OCI-LY3 (cell line): ENCODE measurements at regions not wholly inside any gene's neighbourhood (a gene's known extent, or its start where the extent isn't known, plus 50 kb on each side); places are given as distances from the start of the nearest gene placed in this dataset.

ENCODE experiments used
- CTCF ChIP-seq: fragments of 200-600, 300-600 bp; sonication (generic); IDR thresholded peaks from 2 replicates; pipeline ENCODE4 v1.5.1; 2014; ENCODE audit warnings: antibody characterized with exemption, low read length, low read depth
- EZH2phosphoT487 ChIP-seq: fragments of 200-600 bp; shearing (Covaris generic); IDR thresholded peaks from 2 replicates; pipeline ENCODE4 v1.6.1; 2018; ENCODE audit warnings: antibody characterized with exemption, mixed run types, low read depth

- TF ChIP-seq CTCF (no peak), EZH2phosphoT487 (no peak)
Measured at GRCh38 chr9:124191691-124192395, 65.9 kb upstream of the NEK6 start.
